RWPE1 (cell line): ENCODE measurements at regions not wholly inside any gene's neighbourhood (a gene's known extent, or its start where the extent isn't known, plus 50 kb on each side); places are given as distances from the start of the nearest gene placed in this dataset.
A peak's percentile ranks its signal among the peaks of the same experiment; 100 is the strongest.
"Not testable (repeated sequence)": the region's sequence is repeated elsewhere in the genome, so short reads cannot be mapped to it uniquely, and the experiment has no call there.

Source experiments
- CTCF ChIA-PET: fragments of 350-600 bp; sonication (Branson Sonifier 250); formaldehyde crosslinking; extraction: SDS; loops from one replicate; lab custom pipeline; 2021; lab: Yijun Ruan, JAX
- POLR2A ChIA-PET: fragments of 400-600 bp; formaldehyde crosslinking; extraction: SDS; loops from one replicate; lab custom pipeline; 2020; ENCODE audit warnings: antibody characterized with exemption; ENCODE audit not compliant: low non-redundant PET; lab: Yijun Ruan, JAX
- DNase-seq: peaks from one replicate; pipeline ENCODE4 v3.0.0; 2012; ENCODE audit warnings: low spot score
- H3K27ac ChIP-seq: fragments of 450-650 bp; 2 replicates; pipeline ENCODE4 v1.5.1; 2017
- TF ChIP-seq, protein P1 (sequence below): fragments of 450-650 bp; conservative IDR thresholded peaks from 2 replicates; pipeline ENCODE4 v1.5.1; 2017; ENCODE audit warnings: low read depth, mild to moderate bottlenecking

GRCh38 chr2:238512247-238512867 is 85.6 kb downstream of the ASB1 start:
- no peak overlapping the region for H3K27ac ChIP-seq
- no peak for DNase-seq
- TF ChIP-seq, protein P1, sequence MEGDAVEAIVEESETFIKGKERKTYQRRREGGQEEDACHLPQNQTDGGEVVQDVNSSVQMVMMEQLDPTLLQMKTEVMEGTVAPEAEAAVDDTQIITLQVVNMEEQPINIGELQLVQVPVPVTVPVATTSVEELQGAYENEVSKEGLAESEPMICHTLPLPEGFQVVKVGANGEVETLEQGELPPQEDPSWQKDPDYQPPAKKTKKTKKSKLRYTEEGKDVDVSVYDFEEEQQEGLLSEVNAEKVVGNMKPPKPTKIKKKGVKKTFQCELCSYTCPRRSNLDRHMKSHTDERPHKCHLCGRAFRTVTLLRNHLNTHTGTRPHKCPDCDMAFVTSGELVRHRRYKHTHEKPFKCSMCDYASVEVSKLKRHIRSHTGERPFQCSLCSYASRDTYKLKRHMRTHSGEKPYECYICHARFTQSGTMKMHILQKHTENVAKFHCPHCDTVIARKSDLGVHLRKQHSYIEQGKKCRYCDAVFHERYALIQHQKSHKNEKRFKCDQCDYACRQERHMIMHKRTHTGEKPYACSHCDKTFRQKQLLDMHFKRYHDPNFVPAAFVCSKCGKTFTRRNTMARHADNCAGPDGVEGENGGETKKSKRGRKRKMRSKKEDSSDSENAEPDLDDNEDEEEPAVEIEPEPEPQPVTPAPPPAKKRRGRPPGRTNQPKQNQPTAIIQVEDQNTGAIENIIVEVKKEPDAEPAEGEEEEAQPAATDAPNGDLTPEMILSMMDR = no peak
- POLR2A ChIA-PET = no interaction called here
- CTCF ChIA-PET = interaction anchor here (0.8 to 1.7 kb wide), 3 partner anchors 8 to 273 kb away, joined by 4 to 23 read pairs (median 6); no protein-coding TSS in a partner anchor

- POLR2A ChIA-PET = no interaction called here
- CTCF ChIA-PET = interaction anchor here (0.6 to 1.7 kb wide), 9 partner anchors 9 to 977 kb away, joined by 3 to 23 read pairs (median 3); no protein-coding TSS in a partner anchor
- H3K27ac ChIP-seq = no peak overlapping the region
- TF ChIP-seq, protein P1 = peak; percentile 65
- peak; percentile 60 for DNase-seq
Observed at GRCh38 chr2:238513346-238513745, 86.6 kb downstream of the ASB1 start.

DNA sequence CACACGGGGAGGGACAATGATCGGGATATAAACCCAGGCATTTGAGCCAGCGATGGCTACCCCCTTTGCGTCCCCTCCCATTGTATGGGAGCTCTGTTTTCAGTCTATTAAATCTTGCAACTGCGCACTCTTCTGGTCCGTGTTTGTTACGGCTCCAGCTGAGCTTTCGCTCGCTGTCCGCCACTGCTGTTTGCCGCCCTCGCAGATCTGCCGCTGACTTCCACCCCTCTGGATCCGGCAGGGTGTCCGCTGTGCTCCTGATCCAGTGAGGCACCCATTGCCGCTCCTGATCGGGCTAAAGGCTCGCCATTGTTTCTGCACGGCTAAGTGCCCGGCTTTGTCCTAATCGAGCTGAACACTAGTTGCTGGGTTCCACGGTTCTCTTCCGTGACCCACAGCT is 87.3 kb downstream of the ASB1 start:
- CTCF ChIA-PET = interaction anchor here (0.6 to 1.7 kb wide), 7 partner anchors 10 to 976 kb away, joined by 3 to 23 read pairs (median 5); no protein-coding TSS in a partner anchor
- DNase-seq, H3K27ac ChIP-seq, POLR2A ChIA-PET: not testable (repeated sequence)

- TF ChIP-seq, protein P1 = no peak
- no peak for DNase-seq
- H3K27ac ChIP-seq = no peak overlapping the region
- ChIA-PET POLR2A (no interaction called here), CTCF (no interaction called here)
Observed at GRCh38 chr2:238515377-238515776, 88.7 kb downstream of the ASB1 start.

- POLR2A ChIA-PET = no interaction called here
- TF ChIP-seq, protein P1 = no peak
Observed at GRCh38 chr2:238517209-238517608, 90.5 kb downstream of the ASB1 start.

DNA sequence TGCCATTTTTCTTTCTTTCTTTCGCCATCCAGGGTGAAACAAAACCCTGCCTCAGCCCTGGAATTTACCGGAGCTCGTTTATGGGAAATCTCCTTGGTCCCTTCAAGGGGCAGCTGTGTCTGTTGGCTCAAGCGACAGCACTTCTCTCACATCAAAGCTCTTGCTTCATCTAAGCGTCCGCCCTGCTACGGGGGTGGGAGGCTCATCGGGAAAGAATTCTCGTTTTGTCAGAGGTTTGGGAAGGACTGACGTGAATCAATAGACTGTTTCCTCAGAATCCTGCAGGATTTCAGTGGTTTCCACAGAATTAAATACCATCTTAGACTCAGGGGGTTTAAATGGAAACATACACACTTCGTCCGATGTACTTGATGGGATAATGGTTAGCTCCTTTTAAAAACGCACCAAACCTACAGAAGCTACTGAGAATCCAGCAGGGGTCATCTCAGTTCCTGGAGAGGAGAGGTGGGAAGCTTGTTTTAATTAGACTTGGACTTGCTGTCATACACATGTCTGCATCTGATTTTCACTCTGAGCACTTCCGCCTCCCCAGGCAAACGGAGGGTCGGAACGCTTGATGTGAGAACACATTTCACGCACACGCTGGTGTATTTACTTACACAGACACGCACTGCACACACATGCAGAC is 91.6 kb downstream of the ASB1 start:
- ChIA-PET CTCF (interaction anchor here (0.6 to 0.8 kb wide), 2 partner anchors 37 to 217 kb away, joined by 3 read pairs; no protein-coding TSS in a partner anchor), POLR2A (no interaction called here)
- TF ChIP-seq, protein P1 = no peak
- no peak overlapping the region for H3K27ac ChIP-seq
- no peak for DNase-seq

More at GRCh38 chr2:238517209-238517608, 90.5 kb downstream of the ASB1 start:
- H3K27ac ChIP-seq = no peak overlapping the region
- DNase-seq = no peak
- CTCF ChIA-PET = interaction anchor here (0.5 to 0.9 kb wide), 3 partner anchors 24 to 268 kb away, joined by 3 read pairs; no protein-coding TSS in a partner anchor
